C4-2B (cell line): ENCODE measurements at regions not wholly inside any gene's neighbourhood (a gene's known extent, or its start where the extent isn't known, plus 50 kb on each side); places are given as distances from the start of the nearest gene placed in this dataset.

Experiments
- H3K27ac ChIP-seq: fragments of 450-650 bp; 2 replicates; pipeline ENCODE4 v1.5.1; 2017
- ZFX ChIP-seq: fragments of 450-650 bp; IDR thresholded peaks from 2 replicates; pipeline ENCODE4 v1.6.1; 2017
- TF ChIP-seq, protein P1 (sequence below): fragments of 450-650 bp; conservative IDR thresholded peaks from 2 replicates; pipeline ENCODE4 v1.5.1; 2017; ENCODE audit warnings: mild to moderate bottlenecking

DNA sequence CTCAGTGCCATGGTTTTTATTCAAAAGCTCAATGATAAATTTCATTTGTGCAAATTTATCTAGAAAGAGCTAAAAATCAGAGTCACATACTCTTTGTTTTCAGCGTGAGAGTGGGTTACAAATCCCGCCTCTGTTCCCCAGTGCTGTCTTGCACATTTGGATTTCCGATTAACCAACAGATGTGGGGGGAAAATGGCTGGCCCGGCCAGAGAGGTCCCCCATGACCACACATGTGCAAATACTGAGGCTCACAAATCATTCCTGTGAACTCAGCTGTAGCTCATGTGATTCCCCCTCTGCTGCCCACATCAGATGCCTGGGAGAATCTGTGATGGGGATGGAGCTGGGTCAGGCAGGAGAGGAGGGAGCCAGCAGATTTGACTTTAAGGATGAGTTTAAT is 168.7 kb downstream of the PAX1 start:
- no peak overlapping the region for H3K27ac ChIP-seq
- no peak for TF ChIP-seq ZFX
- TF ChIP-seq, protein P1, sequence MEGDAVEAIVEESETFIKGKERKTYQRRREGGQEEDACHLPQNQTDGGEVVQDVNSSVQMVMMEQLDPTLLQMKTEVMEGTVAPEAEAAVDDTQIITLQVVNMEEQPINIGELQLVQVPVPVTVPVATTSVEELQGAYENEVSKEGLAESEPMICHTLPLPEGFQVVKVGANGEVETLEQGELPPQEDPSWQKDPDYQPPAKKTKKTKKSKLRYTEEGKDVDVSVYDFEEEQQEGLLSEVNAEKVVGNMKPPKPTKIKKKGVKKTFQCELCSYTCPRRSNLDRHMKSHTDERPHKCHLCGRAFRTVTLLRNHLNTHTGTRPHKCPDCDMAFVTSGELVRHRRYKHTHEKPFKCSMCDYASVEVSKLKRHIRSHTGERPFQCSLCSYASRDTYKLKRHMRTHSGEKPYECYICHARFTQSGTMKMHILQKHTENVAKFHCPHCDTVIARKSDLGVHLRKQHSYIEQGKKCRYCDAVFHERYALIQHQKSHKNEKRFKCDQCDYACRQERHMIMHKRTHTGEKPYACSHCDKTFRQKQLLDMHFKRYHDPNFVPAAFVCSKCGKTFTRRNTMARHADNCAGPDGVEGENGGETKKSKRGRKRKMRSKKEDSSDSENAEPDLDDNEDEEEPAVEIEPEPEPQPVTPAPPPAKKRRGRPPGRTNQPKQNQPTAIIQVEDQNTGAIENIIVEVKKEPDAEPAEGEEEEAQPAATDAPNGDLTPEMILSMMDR, result no peak

- TF ChIP-seq, protein P1, result no peak
- TF ChIP-seq ZFX, result no peak
Observed at GRCh38 chr20:21873291-21873690, 167.8 kb downstream of the PAX1 start.

DNA sequence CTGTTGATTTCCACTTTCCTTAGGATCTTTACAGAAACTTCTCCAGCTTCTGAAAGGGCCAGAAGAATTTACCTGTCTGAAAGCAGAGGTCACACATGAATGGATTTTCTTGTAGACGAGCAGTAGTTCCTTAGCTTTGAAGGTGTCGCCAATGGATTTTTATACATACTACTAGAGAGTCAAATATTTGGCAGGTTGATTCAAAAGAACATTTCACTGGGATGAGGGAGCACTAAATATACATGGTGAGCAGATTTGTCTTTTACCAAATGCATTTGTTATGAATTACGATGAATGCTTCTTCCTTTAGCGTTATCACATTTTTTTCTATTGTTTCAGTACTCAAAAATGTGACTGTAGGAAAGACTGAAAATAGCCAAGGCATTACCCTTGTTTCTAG is 162.3 kb downstream of the PAX1 start:
- TF ChIP-seq ZFX, result no peak
- TF ChIP-seq, protein P1, result no peak
- no peak overlapping the region for H3K27ac ChIP-seq

More at GRCh38 chr20:21873291-21873690, 167.8 kb downstream of the PAX1 start:
- H3K27ac ChIP-seq, result no peak overlapping the region; the same call in 1 of the 2 replicates

GRCh38 chr20:21867353-21867752 is 161.9 kb downstream of the PAX1 start:
- TF ChIP-seq ZFX, result no peak
- TF ChIP-seq, protein P1, result no peak
- H3K27ac ChIP-seq, result no peak overlapping the region

DNA sequence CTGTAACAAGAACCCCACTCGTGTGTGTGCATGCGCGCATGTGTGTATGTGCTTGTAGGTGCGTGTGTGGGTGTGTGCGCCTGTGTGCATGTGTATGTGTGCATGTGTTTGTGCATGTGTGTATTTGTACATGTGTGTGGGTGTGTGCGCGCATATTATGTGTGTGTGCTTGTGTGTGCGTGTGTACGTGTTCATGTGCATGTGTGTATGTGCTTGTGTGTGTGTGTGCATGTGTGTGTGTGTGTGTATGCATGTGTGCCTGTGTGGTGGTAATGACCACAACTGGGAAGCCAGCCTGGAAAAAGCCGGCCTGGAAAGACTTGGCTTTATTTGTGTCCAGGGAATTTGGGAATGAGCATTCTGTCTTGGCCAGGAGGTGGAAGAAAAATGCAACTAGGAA is 157.5 kb downstream of the PAX1 start:
- H3K27ac ChIP-seq, result no peak overlapping the region
- TF ChIP-seq, protein P1, result no peak

DNA sequence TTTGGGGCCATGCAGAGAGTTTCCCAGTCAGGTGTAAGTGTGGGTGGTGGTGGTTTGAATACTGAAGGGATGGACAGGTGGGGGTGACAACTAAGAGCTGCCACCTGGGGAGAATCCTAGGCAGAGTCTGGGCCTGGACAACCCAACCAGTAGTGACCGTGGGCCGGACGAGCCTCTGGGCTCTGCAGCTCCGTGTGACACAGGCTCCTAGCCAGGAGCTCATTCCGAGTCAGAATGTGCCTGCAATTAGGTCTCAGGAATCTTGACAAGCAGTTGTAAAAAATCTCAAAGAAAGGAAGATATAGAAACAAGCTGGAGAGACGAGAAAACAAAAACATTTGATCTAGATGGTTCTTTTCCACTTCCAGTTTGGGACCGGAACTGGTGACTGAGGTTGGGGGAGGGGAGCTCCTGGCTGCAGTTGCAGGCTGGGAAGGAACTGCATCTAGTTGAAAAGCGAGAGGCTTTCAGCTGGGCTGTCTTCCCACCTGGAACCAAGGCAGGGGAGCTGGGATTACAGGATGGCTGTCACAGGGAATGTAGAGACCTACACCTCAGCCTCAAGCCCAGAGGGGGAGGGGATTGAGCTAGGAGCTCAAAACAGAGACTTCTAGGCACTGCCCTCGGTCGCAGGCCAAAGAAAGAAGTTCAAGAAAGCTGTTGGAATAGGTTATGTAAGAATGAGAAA is 156.9 kb downstream of the PAX1 start:
- no peak overlapping the region for H3K27ac ChIP-seq
- TF ChIP-seq, protein P1, result no peak
- TF ChIP-seq ZFX, result no peak

DNA sequence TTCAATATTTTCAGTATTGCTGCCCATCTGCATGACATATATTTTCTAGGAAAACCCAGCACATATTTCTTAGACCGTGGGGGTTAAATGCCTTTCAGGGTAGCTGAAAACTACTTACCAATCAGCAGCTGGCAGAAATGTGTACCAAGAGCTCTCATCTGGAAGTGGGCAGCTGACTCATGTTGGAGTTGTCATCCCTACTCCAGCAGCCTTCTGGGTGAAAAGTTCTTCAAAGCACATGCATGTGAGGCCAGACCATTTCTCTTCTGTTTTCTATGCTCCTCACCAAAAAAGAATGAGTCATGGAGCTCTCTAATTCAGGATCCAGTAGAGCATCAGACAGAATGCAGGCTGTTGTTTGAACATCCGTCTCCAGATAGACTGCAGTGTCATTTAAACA is 135.5 kb downstream of the PAX1 start:
- TF ChIP-seq, protein P1, result no peak
- TF ChIP-seq ZFX, result no peak
- H3K27ac ChIP-seq, result no peak overlapping the region
